Uterus (tissue), 2 donors: ENCODE measurements at regions not wholly inside any gene's neighbourhood (a gene's known extent, or its start where the extent isn't known, plus 50 kb on each side); places are given as distances from the start of the nearest gene placed in this dataset.

Experiments
- CTCF ChIP-seq, 4 experiments: fragments of 200-600 bp in 2 of 4; fragments of 450-650 bp in 2 of 4; sonication (generic) in 2 of 4; IDR thresholded peaks; one replicate each; pipeline ENCODE4 v1.5.1; 2016 to 2019; ENCODE audit warnings: antibody characterized with exemption in 4 of 4, mild to moderate bottlenecking in 2 of 4, moderate library complexity in 1 of 4
- POLR2A ChIP-seq, 2 donors: fragments of 450-650 bp; IDR thresholded peaks; one replicate each; pipeline ENCODE4 v1.6.1; 2016; ENCODE audit warnings: antibody characterized with exemption in 2 of 2, mild to moderate bottlenecking in 1 of 2, moderate library complexity in 1 of 2

GRCh38 chr12:28032811-28033537, 60.4 kb upstream of the PTHLH start:
- no peak for TF ChIP-seq CTCF (IDR thresholded peaks at IDR 0.05)
- no peak for TF ChIP-seq POLR2A (IDR thresholded peaks at IDR 0.05)
